Mammary epithelial cell (primary cell): ENCODE measurements at regions not wholly inside any gene's neighbourhood (a gene's known extent, or its start where the extent isn't known, plus 50 kb on each side); places are given as distances from the start of the nearest gene placed in this dataset.

ENCODE experiments used
- EZH2 ChIP-seq: IDR thresholded peaks from 2 replicates; pipeline ENCODE4 v1.6.1; 2012; ENCODE audit warnings: low read length, inconsistent platforms, borderline replicate concordance
- TF ChIP-seq, protein P1 (sequence below), 2 donors: IDR thresholded peaks in 1 of 2; conservative IDR thresholded peaks in 1 of 2; 2 replicates each; pipeline ENCODE4 v1.5.1; 2011 to 2012; ENCODE audit warnings: inconsistent platforms in 2 of 2, low read length in 2 of 2, mild to moderate bottlenecking in 2 of 2, control low read depth in 1 of 2, low read depth in 1 of 2; ENCODE audit not compliant: insufficient read depth in 1 of 2; ENCODE audit errors: extremely low read depth in 1 of 2

GRCh38 chr4:20351360-20352162 is 99.9 kb downstream of the SLIT2 start:
- TF ChIP-seq, protein P1, sequence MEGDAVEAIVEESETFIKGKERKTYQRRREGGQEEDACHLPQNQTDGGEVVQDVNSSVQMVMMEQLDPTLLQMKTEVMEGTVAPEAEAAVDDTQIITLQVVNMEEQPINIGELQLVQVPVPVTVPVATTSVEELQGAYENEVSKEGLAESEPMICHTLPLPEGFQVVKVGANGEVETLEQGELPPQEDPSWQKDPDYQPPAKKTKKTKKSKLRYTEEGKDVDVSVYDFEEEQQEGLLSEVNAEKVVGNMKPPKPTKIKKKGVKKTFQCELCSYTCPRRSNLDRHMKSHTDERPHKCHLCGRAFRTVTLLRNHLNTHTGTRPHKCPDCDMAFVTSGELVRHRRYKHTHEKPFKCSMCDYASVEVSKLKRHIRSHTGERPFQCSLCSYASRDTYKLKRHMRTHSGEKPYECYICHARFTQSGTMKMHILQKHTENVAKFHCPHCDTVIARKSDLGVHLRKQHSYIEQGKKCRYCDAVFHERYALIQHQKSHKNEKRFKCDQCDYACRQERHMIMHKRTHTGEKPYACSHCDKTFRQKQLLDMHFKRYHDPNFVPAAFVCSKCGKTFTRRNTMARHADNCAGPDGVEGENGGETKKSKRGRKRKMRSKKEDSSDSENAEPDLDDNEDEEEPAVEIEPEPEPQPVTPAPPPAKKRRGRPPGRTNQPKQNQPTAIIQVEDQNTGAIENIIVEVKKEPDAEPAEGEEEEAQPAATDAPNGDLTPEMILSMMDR (conservative IDR thresholded peaks at IDR 0.05 in 1 of 2, IDR thresholded peaks at IDR 0.05 in 1 of 2; ENCODE audit: extremely low read depth in 1 of 2, insufficient read depth in 1 of 2, low read depth in 1 of 2, low read length in 2 of 2): no peak
- no peak for TF ChIP-seq EZH2
